HUDEP-2 (cell line): ENCODE measurements at regions not wholly inside any gene's neighbourhood (a gene's known extent, or its start where the extent isn't known, plus 50 kb on each side); places are given as distances from the start of the nearest gene placed in this dataset.

ENCODE experiments used
- DNase-seq, 76 experiments: peaks; one replicate each; lab custom pipeline; 2025; ENCODE audit not compliant: unreplicated experiment in 76 of 76; lab: John Stamatoyannopoulos, UW

GRCh38 chr1:83016354-83016849 is 982.5 kb downstream of the TTLL7 start:
- no peak for DNase-seq

- DNase-seq: no peak
Observed at GRCh38 chr1:83015163-83015562, 983.8 kb downstream of the TTLL7 start.

GRCh38 chr1:83012950-83013349 is 986.0 kb downstream of the TTLL7 start:
- DNase-seq: no peak

GRCh38 chr1:83011265-83011664 is 987.7 kb downstream of the TTLL7 start:
- no peak for DNase-seq

- DNase-seq: no peak
Observed at GRCh38 chr1:83006271-83006670, 992.7 kb downstream of the TTLL7 start.

GRCh38 chr1:83000286-83000685 is 998.6 kb downstream of the TTLL7 start:
- DNase-seq: no peak

- no peak for DNase-seq
Observed at GRCh38 chr1:82995951-82996350, 1003.0 kb downstream of the TTLL7 start.

GRCh38 chr1:82994616-82995263 is 1004.2 kb downstream of the TTLL7 start:
- DNase-seq: no peak

- no peak for DNase-seq
Observed at GRCh38 chr1:82991569-82991968, 1007.4 kb downstream of the TTLL7 start.

GRCh38 chr1:82979593-82980236 is 1019.2 kb downstream of the TTLL7 start:
- no peak for DNase-seq

GRCh38 chr1:82978461-82979324 is 1020.2 kb downstream of the TTLL7 start:
- DNase-seq: no peak

- DNase-seq: no peak
Observed at GRCh38 chr1:82972841-82973553, 1025.9 kb downstream of the TTLL7 start.

- DNase-seq: no peak
Observed at GRCh38 chr1:82969340-82969739, 1029.6 kb downstream of the TTLL7 start.

GRCh38 chr1:82962658-82963057 is 1036.3 kb downstream of the TTLL7 start:
- no peak for DNase-seq

- DNase-seq: no peak
Observed at GRCh38 chr1:82950606-82951200, 1048.2 kb downstream of the TTLL7 start.

GRCh38 chr1:82948386-82948785 is 1050.5 kb downstream of the TTLL7 start:
- no peak for DNase-seq

- no peak for DNase-seq
Observed at GRCh38 chr1:82947278-82947677, 1051.7 kb downstream of the TTLL7 start.

GRCh38 chr1:82946096-82946605 is 1052.8 kb downstream of the TTLL7 start:
- no peak for DNase-seq

- no peak for DNase-seq
Observed at GRCh38 chr1:82944822-82945221, 1054.1 kb downstream of the TTLL7 start.

GRCh38 chr1:82934074-82934473 is 1064.9 kb downstream of the TTLL7 start:
- no peak for DNase-seq
